ENCODE measurements at regions not wholly inside any gene's neighbourhood (a gene's known extent, or its start where the extent isn't known, plus 50 kb on each side); places are given as distances from the start of the nearest gene placed in this dataset.

- no peak for ATAC-seq
- H3K9me3 Mint-ChIP-seq (ENCODE audit: insufficient read depth): no peaks in the 10 kb centered on the region
- no peak for DNase-seq
- POLR2A ChIA-PET: no interaction called here
- H3K27me3 Mint-ChIP-seq (ENCODE audit: low read depth): no peaks in the 10 kb centered on the region
- no peak overlapping the region for H3K4me3 Mint-ChIP-seq
- no peaks in the 10 kb centered on the region for H3K4me1 Mint-ChIP-seq (ENCODE audit: low read depth)
- H3K36me3 Mint-ChIP-seq (ENCODE audit: low read depth): no peaks in the 10 kb centered on the region
- CTCF ChIA-PET: no interaction called here
- no peak overlapping the region for H3K27ac Mint-ChIP-seq
Observed at GRCh38 chr2:13135856-13136255, 419.1 kb downstream of the TRIB2 start.

GRCh38 chr2:13137679-13138078, 420.9 kb downstream of the TRIB2 start:
- CTCF ChIA-PET: no interaction called here
- Mint-ChIP-seq H3K9me3 (ENCODE audit: insufficient read depth) (no peaks in the 10 kb centered on the region), H3K27ac (no peak overlapping the region), H3K36me3 (ENCODE audit: low read depth) (no peaks in the 10 kb centered on the region), H3K4me3 (no peak overlapping the region), H3K27me3 (ENCODE audit: low read depth) (no peaks in the 10 kb centered on the region), H3K4me1 (ENCODE audit: low read depth) (no peaks in the 10 kb centered on the region)
- DNase-seq (no peak), ATAC-seq (no peak)
- POLR2A ChIA-PET: no interaction called here

- H3K27ac Mint-ChIP-seq: no peak overlapping the region
- no peaks in the 10 kb centered on the region for H3K36me3 Mint-ChIP-seq (ENCODE audit: low read depth)
- ATAC-seq: no peak
- DNase-seq: no peak
- H3K9me3 Mint-ChIP-seq (ENCODE audit: insufficient read depth): no peaks in the 10 kb centered on the region
- no peaks in the 10 kb centered on the region for H3K27me3 Mint-ChIP-seq (ENCODE audit: low read depth)
- no peak overlapping the region for H3K4me3 Mint-ChIP-seq
- POLR2A ChIA-PET: no interaction called here
- no peaks in the 10 kb centered on the region for H3K4me1 Mint-ChIP-seq (ENCODE audit: low read depth)
- CTCF ChIA-PET: no interaction called here
Observed at GRCh38 chr2:13141315-13141714, 424.6 kb downstream of the TRIB2 start.

GRCh38 chr2:13143451-13143850, 426.7 kb downstream of the TRIB2 start:
- Mint-ChIP-seq H3K36me3 (ENCODE audit: low read depth) (no peaks in the 10 kb centered on the region), H3K4me1 (ENCODE audit: low read depth) (no peaks in the 10 kb centered on the region), H3K27me3 (ENCODE audit: low read depth) (no peaks in the 10 kb centered on the region), H3K27ac (no peak overlapping the region), H3K4me3 (no peak overlapping the region), H3K9me3 (ENCODE audit: insufficient read depth) (no peaks in the 10 kb centered on the region)
- CTCF ChIA-PET: no interaction called here
- POLR2A ChIA-PET: no interaction called here
- ATAC-seq (no peak), DNase-seq (no peak)

- Mint-ChIP-seq H3K9me3 (ENCODE audit: insufficient read depth) (no peaks in the 10 kb centered on the region), H3K27me3 (ENCODE audit: low read depth) (no peaks in the 10 kb centered on the region), H3K36me3 (ENCODE audit: low read depth) (no peaks in the 10 kb centered on the region), H3K27ac (no peak overlapping the region), H3K4me1 (ENCODE audit: low read depth) (no peaks in the 10 kb centered on the region), H3K4me3 (no peak overlapping the region)
- DNase-seq: no peak
- POLR2A ChIA-PET: no interaction called here
- CTCF ChIA-PET: no interaction called here
- ATAC-seq: no peak
Observed at GRCh38 chr2:13156916-13157315, 440.2 kb downstream of the TRIB2 start.

GRCh38 chr2:13158466-13158865, 441.7 kb downstream of the TRIB2 start:
- DNase-seq (no peak), ATAC-seq (no peak)
- no peaks in the 10 kb centered on the region for H3K36me3 Mint-ChIP-seq (ENCODE audit: low read depth)
- H3K27me3 Mint-ChIP-seq (ENCODE audit: low read depth): no peaks in the 10 kb centered on the region
- POLR2A ChIA-PET: no interaction called here
- CTCF ChIA-PET: no interaction called here
- H3K4me1 Mint-ChIP-seq (ENCODE audit: low read depth): no peaks in the 10 kb centered on the region
- no peak overlapping the region for H3K27ac Mint-ChIP-seq
- H3K9me3 Mint-ChIP-seq (ENCODE audit: insufficient read depth): no peaks in the 10 kb centered on the region
- no peak overlapping the region for H3K4me3 Mint-ChIP-seq

GRCh38 chr2:13180729-13181128, 464.0 kb downstream of the TRIB2 start:
- H3K27ac Mint-ChIP-seq: no peak overlapping the region
- H3K36me3 Mint-ChIP-seq (ENCODE audit: low read depth): no peaks in the 10 kb centered on the region
- CTCF ChIA-PET: no interaction called here
- no peaks in the 10 kb centered on the region for H3K27me3 Mint-ChIP-seq (ENCODE audit: low read depth)
- no peaks in the 10 kb centered on the region for H3K4me1 Mint-ChIP-seq (ENCODE audit: low read depth)
- H3K4me3 Mint-ChIP-seq: no peak overlapping the region
- POLR2A ChIA-PET: no interaction called here
- DNase-seq: no peak
- peaks cover 4% of the 10 kb centered on the region for H3K9me3 Mint-ChIP-seq (ENCODE audit: insufficient read depth)
- ATAC-seq: no peak

GRCh38 chr2:13193075-13193474, 476.3 kb downstream of the TRIB2 start:
- DNase-seq (no peak), ATAC-seq (peak; percentile 30)
- H3K27ac Mint-ChIP-seq: no peak overlapping the region
- ChIA-PET CTCF (no interaction called here), POLR2A (no interaction called here)
- H3K36me3 Mint-ChIP-seq (ENCODE audit: low read depth): no peaks in the 10 kb centered on the region
- no peaks in the 10 kb centered on the region for H3K9me3 Mint-ChIP-seq (ENCODE audit: insufficient read depth)
- no peak overlapping the region for H3K4me3 Mint-ChIP-seq
- no peaks in the 10 kb centered on the region for H3K4me1 Mint-ChIP-seq (ENCODE audit: low read depth)
- no peaks in the 10 kb centered on the region for H3K27me3 Mint-ChIP-seq (ENCODE audit: low read depth)

- CTCF ChIA-PET: no interaction called here
- DNase-seq (no peak), ATAC-seq (no peak)
- no peaks in the 10 kb centered on the region for H3K4me1 Mint-ChIP-seq (ENCODE audit: low read depth)
- H3K27me3 Mint-ChIP-seq (ENCODE audit: low read depth): no peaks in the 10 kb centered on the region
- no peak overlapping the region for H3K4me3 Mint-ChIP-seq
- H3K9me3 Mint-ChIP-seq (ENCODE audit: insufficient read depth): no peaks in the 10 kb centered on the region
- no peak overlapping the region for H3K27ac Mint-ChIP-seq
- H3K36me3 Mint-ChIP-seq (ENCODE audit: low read depth): no peaks in the 10 kb centered on the region
- POLR2A ChIA-PET: no interaction called here
Observed at GRCh38 chr2:13193900-13194299, 477.2 kb downstream of the TRIB2 start.

- CTCF ChIA-PET: no interaction called here
- H3K9me3 Mint-ChIP-seq (ENCODE audit: insufficient read depth): no peaks in the 10 kb centered on the region
- no peak for ATAC-seq
- no peak for DNase-seq
- no peak overlapping the region for H3K27ac Mint-ChIP-seq
- POLR2A ChIA-PET: no interaction called here
- no peaks in the 10 kb centered on the region for H3K36me3 Mint-ChIP-seq (ENCODE audit: low read depth)
- H3K27me3 Mint-ChIP-seq (ENCODE audit: low read depth): no peaks in the 10 kb centered on the region
- no peaks in the 10 kb centered on the region for H3K4me1 Mint-ChIP-seq (ENCODE audit: low read depth)
- no peak overlapping the region for H3K4me3 Mint-ChIP-seq
Observed at GRCh38 chr2:13195270-13195669, 478.5 kb downstream of the TRIB2 start.

GRCh38 chr2:13197248-13197647, 480.5 kb downstream of the TRIB2 start:
- ATAC-seq (no peak), DNase-seq (no peak)
- CTCF ChIA-PET: no interaction called here
- Mint-ChIP-seq H3K4me3 (no peak overlapping the region), H3K4me1 (ENCODE audit: low read depth) (no peaks in the 10 kb centered on the region), H3K27me3 (ENCODE audit: low read depth) (no peaks in the 10 kb centered on the region), H3K36me3 (ENCODE audit: low read depth) (no peaks in the 10 kb centered on the region), H3K9me3 (ENCODE audit: insufficient read depth) (no peaks in the 10 kb centered on the region), H3K27ac (no peak overlapping the region)
- POLR2A ChIA-PET: no interaction called here

- no peaks in the 10 kb centered on the region for H3K4me1 Mint-ChIP-seq (ENCODE audit: low read depth)
- no peak overlapping the region for H3K4me3 Mint-ChIP-seq
- H3K27me3 Mint-ChIP-seq (ENCODE audit: low read depth): no peaks in the 10 kb centered on the region
- POLR2A ChIA-PET: no interaction called here
- CTCF ChIA-PET: no interaction called here
- no peak for ATAC-seq
- no peak overlapping the region for H3K27ac Mint-ChIP-seq
- DNase-seq: no peak
- no peaks in the 10 kb centered on the region for H3K36me3 Mint-ChIP-seq (ENCODE audit: low read depth)
- no peaks in the 10 kb centered on the region for H3K9me3 Mint-ChIP-seq (ENCODE audit: insufficient read depth)
Observed at GRCh38 chr2:13201924-13202323, 485.2 kb downstream of the TRIB2 start.

- no peak for ATAC-seq
- Mint-ChIP-seq H3K27me3 (ENCODE audit: low read depth) (no peaks in the 10 kb centered on the region), H3K36me3 (ENCODE audit: low read depth) (no peaks in the 10 kb centered on the region), H3K4me1 (ENCODE audit: low read depth) (no peaks in the 10 kb centered on the region), H3K27ac (no peak overlapping the region), H3K4me3 (no peak overlapping the region), H3K9me3 (ENCODE audit: insufficient read depth) (no peaks in the 10 kb centered on the region)
- DNase-seq: no peak
- CTCF ChIA-PET: no interaction called here
- POLR2A ChIA-PET: no interaction called here
Observed at GRCh38 chr2:13212115-13212514, 495.4 kb downstream of the TRIB2 start.

- DNase-seq: no peak
- Mint-ChIP-seq H3K27me3 (ENCODE audit: low read depth) (no peaks in the 10 kb centered on the region), H3K4me3 (no peak overlapping the region), H3K4me1 (ENCODE audit: low read depth) (no peaks in the 10 kb centered on the region), H3K36me3 (ENCODE audit: low read depth) (no peaks in the 10 kb centered on the region), H3K27ac (no peak overlapping the region), H3K9me3 (ENCODE audit: insufficient read depth) (no peaks in the 10 kb centered on the region)
- ChIA-PET POLR2A (no interaction called here), CTCF (no interaction called here)
- ATAC-seq: no peak
Observed at GRCh38 chr2:13218205-13218604, 501.5 kb downstream of the TRIB2 start.

Data from activated CD8-positive, alpha-beta T cell treated with anti-CD3 and anti-CD28 coated beads, Interleukin-2, amount 10 ng/mL, durations not matched to agents 7 days and 5 days (primary cell).